Stimulated activated CD4-positive, alpha-beta T cell treated with anti-CD3 and anti-CD28 coated beads, Interleukin-12 subunit alpha, Interleukin-12 subunit beta, amount 100 ng/mL, for 48 hours (primary cell): ENCODE measurements at regions not wholly inside any gene's neighbourhood (a gene's known extent, or its start where the extent isn't known, plus 50 kb on each side); places are given as distances from the start of the nearest gene placed in this dataset.
"Not testable (repeated sequence)": the region's sequence is repeated elsewhere in the genome, so short reads cannot be mapped to it uniquely, and the experiment has no call there.

ENCODE experiments used
- DNase-seq, 3 donors: peaks; one replicate each; pipeline ENCODE4 v3.0.0-alpha.2; 2020; ENCODE audit warnings: low read depth in 2 of 3, low spot score in 1 of 3

DNA sequence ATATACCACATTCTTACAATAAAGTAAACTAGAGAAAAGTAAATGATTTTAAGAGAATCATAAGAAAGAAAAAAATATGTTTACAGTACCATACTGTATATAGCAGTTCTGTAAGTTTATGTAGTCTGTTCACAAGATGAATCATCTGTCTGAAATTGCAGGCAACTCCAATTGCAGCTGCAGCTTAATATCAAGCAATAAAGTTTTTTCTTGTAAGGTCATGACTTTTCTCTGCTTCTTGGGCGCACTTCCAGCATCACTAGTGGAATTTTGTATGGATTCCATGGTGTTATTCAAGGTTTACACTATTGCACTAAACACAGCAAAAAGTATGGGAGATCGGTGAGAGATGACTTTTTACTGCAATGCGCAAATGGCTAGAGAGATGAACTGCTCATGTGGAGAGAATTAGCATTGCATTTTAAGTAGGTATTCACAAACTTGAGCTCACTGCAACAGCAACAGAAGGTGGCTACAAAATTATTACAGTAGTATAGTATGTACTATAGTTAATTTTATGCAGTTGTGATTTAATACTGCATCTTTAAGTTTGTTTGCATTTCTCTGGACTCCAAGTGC is 445.4 kb upstream of the OR4E1 start:
- DNase-seq = no peak

DNA sequence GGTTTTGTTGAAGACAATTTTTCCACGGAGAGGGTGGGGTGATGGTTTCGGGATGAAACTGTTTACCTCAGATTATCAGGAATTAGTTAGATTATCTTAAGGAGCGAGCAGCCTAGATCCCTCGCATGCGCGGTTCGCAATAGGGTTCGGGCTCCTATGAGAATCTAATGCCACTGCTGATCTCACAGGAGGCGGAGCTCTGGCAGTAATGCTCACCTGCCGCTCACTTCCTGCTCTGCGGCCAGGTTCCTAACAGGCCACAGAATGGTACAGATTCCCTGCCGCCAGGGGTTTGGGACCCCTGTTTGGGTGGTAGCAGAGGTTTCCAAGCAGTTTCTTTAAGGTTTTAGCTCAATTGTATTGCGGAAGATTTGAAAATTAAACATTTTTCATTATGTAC is 439.8 kb upstream of the OR4E1 start:
- no peak for DNase-seq

DNA sequence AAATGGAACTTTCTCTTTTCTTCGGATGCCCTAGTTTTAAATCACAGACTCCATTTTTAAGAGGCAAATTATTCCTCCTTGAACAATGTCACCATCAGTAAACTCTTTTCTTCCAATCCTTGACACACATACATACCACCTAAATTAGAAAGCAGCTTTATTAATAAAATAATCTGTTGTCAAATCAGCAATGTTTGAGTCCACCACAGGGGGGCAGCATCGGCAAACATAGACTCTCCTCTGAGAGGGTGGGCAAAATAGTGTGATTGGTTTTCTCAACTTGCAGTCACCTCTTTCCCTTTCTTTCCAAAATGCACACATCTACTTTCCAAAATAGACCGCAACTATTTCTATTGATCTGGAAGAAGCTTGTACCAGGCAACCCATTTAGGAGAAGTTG is 438.4 kb upstream of the OR4E1 start:
- DNase-seq = peak in 2 of 3 donors; percentile 20 to 30

DNA sequence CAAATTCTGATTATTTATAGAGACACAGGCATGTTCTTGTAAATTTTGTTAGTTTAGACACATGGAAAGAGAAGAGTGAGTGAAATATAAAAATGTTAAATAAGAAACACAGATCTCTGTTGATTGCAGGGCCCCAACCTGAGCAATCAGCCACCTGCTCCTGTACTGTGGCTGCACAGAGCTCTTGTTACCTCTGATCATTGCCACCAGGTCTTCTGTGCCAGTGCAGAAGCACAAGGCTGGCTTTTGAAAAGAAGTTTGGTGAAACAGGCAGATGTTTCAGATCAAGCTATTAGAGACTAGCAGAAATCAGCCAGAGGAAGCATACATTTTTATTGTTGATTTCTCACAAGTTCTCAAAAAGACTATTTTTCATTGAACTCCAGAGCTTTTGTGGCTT is 434.1 kb upstream of the OR4E1 start:
- no peak for DNase-seq

DNA sequence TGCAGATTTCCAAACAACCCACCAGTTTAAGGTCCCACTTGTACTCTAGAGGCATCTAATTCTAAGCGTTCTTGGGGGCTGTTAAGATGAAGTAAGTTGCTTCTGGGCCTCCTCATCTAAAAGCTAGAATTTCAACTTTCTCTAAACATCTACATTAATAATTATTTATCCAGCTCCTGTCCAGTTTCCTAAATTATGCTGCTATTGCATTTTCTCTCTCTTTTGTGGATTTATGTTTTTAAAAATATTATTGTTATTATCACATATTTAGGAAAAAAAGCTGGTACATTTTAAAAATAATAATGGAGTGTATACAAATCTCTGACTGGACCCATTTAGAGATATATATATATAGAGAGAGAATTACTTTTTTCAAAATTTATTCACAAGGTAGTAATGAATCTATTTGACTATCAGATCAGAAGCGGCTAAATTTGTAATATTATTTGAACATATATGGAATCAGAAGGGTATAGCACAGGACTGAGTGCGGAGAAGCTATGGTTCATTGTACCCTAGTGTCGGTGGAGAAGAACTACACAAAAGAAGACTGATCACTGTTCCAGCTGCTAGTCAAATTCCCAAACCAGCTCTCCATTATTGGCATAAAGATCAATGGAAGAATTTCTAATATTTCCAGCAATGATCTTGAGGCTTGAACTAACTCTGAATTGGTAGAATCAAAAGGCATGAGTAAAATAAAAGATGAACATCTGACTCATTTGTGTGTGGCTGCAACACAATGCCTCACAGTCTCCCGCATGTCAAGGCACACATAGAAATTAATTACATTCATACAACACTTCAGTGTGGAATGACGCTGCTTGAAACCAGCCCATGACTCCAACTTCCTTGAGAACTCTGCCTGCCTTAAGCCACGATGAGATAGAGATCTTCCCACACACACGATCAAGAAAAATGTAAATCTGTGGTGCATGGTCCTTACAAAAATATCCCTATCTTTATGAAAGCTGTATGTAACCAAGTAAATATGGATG is 433.4 kb upstream of the OR4E1 start:
- DNase-seq = no peak

DNA sequence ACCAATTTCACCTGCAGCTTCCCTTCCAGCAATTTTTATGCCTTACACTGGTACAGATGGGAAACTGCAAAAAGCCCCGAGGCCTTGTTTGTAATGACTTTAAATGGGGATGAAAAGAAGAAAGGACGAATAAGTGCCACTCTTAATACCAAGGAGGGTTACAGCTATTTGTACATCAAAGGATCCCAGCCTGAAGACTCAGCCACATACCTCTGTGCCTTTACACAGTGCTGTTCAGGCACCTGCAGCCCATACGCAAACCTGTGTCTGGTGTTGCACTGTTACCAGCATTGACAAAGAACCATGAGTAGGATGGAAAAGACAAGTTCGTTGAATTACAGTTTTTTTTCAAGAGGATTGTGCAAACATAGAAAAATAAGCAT is 432.0 kb upstream of the OR4E1 start:
- no peak for DNase-seq

DNA sequence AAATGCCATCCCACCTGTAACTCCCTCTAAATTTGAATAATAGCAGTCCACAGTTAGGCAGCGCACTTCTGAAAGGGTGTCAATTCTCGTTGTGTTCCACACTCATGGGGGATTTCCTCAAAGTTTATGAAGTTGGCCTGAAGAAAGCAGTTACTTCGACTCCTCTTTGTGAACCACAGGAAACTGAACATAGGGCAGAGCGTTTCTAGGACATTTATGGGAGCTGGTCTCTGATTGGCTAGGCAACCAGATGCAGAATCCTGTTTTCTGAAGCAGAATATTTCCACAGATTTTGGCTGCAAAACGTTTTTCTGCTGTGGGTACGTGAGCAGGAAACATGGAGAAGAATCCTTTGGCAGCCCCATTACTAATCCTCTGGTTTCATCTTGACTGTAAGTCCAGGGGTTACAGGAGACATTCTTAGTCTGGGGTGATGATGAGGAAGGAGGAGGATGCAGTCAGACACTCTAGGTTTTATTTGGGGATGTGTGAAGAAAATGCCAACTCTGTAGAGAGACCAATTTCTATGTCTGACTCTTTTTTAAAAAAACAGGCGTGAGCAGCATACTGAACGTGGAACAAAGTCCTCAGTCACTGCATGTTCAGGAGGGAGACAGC is 431.5 kb upstream of the OR4E1 start:
- no peak for DNase-seq

DNA sequence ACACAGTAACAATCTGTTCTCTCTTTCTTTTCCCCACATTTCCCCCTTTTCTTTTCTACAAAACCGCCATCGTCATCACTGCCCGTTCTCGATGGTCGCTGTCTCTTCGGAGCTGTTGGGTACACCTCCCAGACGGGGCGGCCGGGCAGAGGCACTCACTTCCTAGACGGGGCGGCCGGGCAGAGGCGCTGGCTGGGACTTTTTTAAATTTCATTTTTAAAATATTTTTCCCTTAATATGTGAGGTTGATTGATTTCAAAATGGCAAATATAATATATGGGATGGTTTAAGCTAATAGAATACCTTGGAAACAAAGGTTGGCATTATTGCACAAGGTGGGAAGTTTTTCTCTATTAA is 427.1 kb upstream of the OR4E1 start:
- DNase-seq = not testable (repeated sequence)

DNA sequence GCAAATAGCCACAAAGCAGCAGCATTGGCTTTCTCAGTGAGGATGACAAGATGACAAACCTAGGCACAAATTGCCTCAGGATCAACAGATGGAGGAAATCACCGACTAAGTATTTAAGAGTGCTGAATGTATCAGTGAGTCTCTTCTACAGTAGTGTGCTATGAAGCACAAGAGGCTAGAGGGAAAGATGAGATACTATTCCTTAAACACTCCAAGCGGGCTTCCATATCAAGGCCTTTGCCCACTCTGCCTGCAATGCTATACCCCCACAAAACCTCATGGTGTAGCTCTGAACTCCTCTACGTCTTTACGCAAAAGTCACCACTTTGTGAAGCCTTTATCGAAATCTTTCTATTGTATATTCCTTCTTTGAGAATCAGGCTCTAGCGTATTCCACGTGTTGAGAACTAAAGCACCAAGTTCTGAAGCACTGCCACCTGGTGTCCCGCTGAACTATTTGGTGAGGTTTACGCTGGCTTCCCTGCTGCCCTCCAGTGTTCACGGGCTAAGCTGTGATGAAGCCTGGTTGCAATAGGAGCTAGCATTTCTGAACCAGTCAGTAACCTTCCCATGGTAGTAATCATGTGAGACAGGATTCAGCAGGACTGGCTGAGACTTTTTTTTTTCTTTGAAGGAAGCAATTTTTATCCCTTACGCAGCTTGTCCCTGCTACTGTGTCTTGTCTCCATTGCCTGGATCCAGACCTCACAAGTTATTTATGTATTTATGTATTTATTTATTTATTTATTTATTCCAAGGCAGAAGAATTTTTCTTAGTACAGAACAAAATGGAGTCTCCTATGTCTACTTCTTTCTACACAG is 426.5 kb upstream of the OR4E1 start:
- DNase-seq = peak; percentile 22 to 43 (median 30)

DNA sequence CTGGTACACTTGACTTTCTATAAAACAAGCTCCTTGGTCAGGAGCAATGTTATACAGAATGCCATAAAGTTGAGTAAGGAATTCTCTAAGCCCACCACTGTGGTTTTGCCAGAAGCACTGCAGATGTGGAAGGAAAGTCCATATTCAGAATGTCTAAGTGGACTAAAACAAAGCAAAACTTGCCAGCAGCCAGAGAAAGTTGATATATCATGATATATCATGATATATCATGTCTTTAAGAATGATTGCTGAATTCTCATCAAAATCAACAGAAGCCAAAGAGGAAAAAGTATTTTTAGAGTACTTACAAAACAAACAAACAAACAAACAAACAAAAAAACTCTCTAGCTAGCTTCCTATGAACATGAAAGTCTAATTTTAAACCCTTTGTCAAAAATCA is 424.8 kb upstream of the OR4E1 start:
- no peak for DNase-seq

DNA sequence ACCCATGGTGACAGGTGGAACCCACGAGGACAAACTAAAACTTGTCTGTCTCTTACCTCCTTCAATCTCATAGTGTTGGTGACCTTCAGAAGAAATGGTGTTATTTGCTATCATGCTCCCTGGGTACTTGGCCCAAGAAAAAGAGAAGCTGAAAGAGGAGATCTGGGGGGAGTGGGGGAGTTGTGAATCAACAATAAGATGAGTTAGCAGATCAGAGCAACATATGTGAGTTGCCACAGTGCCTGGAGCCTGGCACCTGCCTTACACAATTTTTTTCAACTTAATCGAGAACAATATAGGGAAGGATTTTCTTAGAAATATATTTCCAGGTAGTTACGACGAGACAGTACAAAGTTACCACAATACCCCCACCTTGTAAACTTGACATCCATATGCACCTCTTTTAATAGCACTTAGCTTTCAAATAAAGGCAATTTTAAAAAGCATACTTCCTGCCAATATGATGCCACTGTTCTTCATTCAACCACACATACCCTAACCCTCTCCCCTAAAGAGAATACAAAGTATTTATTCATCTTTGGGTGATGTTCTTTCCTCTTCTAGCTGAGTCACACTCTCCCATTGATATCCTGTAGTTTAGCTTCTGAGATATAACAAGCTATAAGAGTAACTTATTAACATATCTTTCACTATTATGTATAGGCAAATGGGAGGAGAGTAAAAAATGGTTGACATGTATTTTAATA is 424.1 kb upstream of the OR4E1 start:
- no peak for DNase-seq

DNA sequence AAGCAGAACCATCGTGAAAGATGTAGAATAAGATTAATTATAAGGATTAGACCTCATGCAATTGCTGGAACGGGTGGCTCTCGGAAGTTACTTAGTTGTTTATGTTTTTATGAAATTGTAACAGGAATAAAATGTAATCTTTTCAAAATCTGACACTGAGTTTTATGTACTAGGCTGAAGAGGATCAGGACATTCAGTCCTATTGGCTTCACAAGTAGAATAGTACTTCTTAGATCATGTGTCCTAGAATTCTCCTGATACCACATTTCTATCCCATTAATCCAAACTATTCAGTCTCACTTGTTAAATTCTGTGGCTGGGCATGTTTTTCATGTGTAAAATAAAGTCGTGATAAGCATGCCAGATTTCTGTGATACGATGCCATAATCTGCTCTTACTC is 423.5 kb upstream of the OR4E1 start:
- DNase-seq = no peak

DNA sequence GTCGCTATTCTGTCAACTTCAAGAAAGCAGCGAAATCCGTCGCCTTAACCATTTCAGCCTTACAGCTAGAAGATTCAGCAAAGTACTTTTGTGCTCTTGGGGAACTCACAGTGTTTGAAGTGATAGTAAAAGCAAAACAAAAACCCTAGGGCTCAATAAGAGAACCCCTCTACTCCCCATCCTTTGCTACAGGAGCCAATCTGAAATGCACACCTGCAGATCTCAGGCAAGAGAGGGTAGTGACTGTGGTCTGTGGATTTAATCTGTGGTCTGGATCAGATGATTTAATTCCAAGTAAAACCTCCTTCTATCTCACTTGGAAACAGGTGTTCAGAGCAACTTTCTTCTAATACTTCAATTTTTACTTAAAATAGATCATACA is 422.9 kb upstream of the OR4E1 start:
- DNase-seq = no peak

DNA sequence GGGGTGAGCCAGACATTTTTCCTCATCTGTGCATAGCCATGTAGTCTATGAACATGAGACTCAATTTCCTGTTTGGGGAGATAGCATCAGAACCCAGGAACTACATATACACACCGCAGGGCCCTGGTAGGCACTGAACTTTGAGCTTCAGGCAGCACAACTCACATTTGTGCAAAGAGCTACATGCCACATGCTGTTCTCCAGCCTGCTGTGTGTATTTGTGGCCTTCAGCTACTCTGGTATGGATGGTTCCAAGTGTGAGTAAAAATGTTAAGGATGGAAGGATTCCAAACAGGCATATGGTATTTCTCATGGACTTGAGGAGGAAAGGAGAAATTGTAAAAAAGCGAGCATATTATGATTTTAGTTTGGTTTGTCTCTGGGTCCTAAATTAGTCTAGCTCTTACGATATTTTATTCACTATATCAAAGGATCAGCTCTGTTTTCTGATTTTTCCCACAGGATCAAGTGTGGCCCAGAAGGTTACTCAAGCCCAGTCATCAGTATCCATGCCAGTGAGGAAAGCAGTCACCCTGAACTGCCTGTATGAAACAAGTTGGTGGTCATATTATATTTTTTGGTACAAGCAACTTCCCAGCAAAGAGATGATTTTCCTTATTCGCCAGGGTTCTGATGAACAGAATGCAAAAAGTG is 422.4 kb upstream of the OR4E1 start:
- DNase-seq = no peak

DNA sequence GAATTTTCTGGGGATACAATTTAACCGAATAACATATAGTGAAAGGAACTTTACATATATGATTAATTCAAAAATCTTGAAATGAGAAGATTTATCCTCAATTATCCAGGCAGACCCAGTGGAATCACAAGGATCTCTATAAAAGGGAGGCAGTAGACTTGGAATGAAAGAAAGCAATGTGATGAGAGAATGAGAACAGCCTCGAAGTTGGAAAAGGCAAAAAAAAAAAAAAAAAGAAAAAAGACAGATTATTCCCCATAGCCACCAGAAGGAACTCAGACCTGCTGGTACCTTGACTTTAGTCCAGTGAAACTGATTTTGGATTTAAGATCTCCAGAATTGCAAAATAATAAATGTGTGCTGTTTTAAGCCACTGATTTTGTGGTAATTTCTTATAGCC is 416.3 kb upstream of the OR4E1 start:
- DNase-seq = no peak

DNA sequence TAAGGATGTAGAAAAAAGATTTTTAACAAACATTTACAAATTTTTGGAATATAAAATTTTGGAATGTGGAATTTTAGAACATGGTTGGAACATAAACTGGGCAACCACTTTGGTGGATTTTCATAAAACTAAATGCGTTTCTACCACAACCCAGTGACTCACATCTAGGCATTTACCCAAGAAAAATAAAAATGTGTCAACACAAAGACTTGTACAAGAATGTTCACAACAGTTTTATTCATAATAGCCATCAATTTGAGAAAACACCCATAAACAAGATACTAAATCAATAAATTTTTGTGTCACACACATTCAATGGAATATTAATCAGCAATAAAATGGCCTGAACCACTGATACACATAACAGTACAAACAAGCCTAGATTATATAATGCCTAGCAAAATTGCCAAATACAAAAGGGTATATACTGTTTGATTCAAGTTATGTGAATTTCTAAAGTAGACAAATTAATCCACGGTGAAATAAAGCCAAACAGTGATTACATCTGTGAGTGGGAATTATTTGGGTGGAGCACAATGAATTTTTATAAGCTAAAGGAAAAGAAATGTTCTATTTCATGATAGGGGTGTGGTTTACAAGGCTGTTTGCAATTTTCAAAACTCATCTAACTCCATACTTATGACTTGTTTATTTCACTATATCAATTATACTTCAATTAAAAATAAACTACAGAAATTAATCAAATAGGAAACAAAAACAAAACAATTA is 415.2 kb upstream of the OR4E1 start:
- DNase-seq = no peak

DNA sequence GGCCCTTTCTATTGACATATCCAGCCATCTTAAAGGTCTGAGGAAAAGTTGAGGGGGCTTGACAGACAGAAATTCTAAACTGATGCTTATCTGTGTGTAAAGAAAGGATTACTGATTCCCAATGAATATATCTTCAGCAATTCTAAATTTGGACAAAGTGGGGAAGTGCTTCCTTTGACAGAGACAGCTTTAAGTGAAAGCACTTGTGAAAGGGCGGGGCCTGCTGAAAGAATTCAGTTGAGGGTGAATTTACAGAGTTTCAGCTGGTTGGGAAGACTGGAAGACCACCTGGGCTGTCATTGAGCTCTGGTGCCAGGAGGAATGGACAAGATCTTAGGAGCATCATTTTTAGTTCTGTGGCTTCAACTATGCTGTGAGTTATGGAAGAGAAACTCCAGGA is 412.5 kb upstream of the OR4E1 start:
- no peak for DNase-seq

DNA sequence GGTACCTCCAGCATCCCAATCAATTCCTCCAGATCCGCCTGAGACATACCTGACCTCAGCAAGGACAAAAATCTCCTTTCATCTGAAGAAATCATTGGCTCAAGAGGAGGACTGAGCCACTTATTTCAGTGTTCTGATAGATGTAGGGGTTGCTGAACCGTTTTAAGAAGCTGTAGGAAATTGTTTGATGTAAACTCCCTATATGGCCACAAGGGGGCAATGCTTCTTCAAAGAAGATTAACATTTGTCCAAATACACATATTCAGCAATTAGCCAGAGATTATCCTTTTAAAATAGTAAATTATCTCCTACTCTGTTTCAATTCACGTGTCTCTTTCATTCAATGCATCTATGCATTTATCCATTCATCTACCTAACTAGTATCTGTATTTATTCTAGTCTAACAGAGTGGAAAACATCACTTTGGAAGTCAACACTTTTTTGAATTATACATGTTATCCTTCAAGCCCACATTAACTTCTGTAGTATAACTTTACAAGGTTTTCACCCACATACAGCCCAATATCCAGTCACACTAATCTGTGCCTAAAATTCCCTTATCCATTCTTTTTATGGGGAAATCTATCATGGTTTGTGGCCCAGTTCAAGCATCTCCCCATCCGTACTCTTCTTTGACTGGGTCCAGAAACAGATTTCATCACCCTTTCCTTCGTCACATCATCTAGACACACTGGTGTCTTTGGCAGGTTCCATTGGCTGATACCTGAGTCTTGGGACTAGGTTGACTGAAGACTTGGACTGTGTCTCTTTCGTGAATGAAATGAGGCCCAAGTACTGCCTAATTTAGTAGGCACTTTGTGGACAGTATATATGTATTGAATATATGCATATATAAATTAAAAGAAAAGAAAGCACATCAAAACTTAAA is 411.0 kb upstream of the OR4E1 start:
- no peak for DNase-seq

DNA sequence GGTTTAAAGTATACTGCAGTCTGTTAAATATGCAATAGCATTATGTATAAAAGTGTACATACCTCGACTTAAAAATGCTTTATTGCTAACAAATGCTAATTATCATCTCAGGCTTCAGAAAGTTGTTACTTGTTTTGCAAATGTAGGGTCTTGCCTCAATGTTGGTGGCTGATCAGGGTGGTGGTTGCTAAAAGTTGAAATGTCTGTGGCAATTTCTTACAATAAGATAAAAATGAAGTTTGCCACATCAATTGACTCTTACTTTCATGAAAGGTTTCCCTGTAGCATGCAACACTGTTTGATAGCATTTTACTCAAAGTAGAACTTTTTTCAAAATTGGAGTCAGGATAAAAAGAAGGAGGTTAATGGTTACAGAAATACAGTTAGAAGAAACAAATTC is 407.7 kb upstream of the OR4E1 start:
- no peak for DNase-seq
